Islet of Langerhans (tissue), 1 donor: ENCODE measurements at regions not wholly inside any gene's neighbourhood (a gene's known extent, or its start where the extent isn't known, plus 50 kb on each side); places are given as distances from the start of the nearest gene placed in this dataset.
"Not testable (repeated sequence)": the region's sequence is repeated elsewhere in the genome, so short reads cannot be mapped to it uniquely, and the experiment has no call there.

Experiments used
- FAIRE-seq: peaks from one replicate; lab custom pipeline; 2011; peaks lifted over from hg19 to GRCh38; lab: Jason Lieb, UNC

- FAIRE-seq: no peak
These were observed 118.2 kb upstream of the KITLG start for GRCh38 chr12:88698471-88698870.

GRCh38 chr12:88693837-88694445, 113.7 kb upstream of the KITLG start:
- no peak for FAIRE-seq

GRCh38 chr12:88691811-88692210, 111.5 kb upstream of the KITLG start:
- no peak for FAIRE-seq

- FAIRE-seq: no peak
These were observed 104.3 kb upstream of the KITLG start for GRCh38 chr12:88684610-88685009.

- no peak for FAIRE-seq
These were observed 103.9 kb upstream of the KITLG start for GRCh38 chr12:88684170-88684569.

- FAIRE-seq: no peak
These were observed 103.4 kb upstream of the KITLG start for GRCh38 chr12:88683628-88684027.

GRCh38 chr12:88681271-88681670, 101.0 kb upstream of the KITLG start:
- FAIRE-seq: no peak

GRCh38 chr12:88677464-88677863, 97.2 kb upstream of the KITLG start:
- no peak for FAIRE-seq

- not testable (repeated sequence) for FAIRE-seq
These were observed 87.3 kb upstream of the KITLG start for GRCh38 chr12:88667615-88668014.

- peak; percentile 55 for FAIRE-seq
These were observed 84.8 kb upstream of the KITLG start for GRCh38 chr12:88665071-88665470.

- FAIRE-seq: no peak
These were observed 82.7 kb upstream of the KITLG start for GRCh38 chr12:88662961-88663360.

GRCh38 chr12:88662093-88662492, 81.8 kb upstream of the KITLG start:
- no peak for FAIRE-seq

GRCh38 chr12:88658009-88658408, 77.7 kb upstream of the KITLG start:
- no peak for FAIRE-seq

GRCh38 chr12:88650715-88651114, 70.4 kb upstream of the KITLG start:
- no peak for FAIRE-seq

- FAIRE-seq: no peak
These were observed 68.4 kb upstream of the KITLG start for GRCh38 chr12:88648625-88649024.

- no peak for FAIRE-seq
These were observed 66.6 kb upstream of the KITLG start for GRCh38 chr12:88646824-88647223.

- FAIRE-seq: no peak
These were observed 65.5 kb upstream of the KITLG start for GRCh38 chr12:88645816-88646215.

GRCh38 chr12:88644946-88645702, 64.9 kb upstream of the KITLG start:
- no peak for FAIRE-seq

GRCh38 chr12:88643685-88644084, 63.4 kb upstream of the KITLG start:
- no peak for FAIRE-seq

- FAIRE-seq: no peak
These were observed 62.6 kb upstream of the KITLG start for GRCh38 chr12:88642675-88643431.

GRCh38 chr12:88638966-88639760, 58.9 kb upstream of the KITLG start:
- FAIRE-seq: no peak

- no peak for FAIRE-seq
These were observed 58.1 kb upstream of the KITLG start for GRCh38 chr12:88638388-88638787.

GRCh38 chr12:88634008-88634407, 53.7 kb upstream of the KITLG start:
- FAIRE-seq: no peak
